ENCODE measurements at regions not wholly inside any gene's neighbourhood (a gene's known extent, or its start where the extent isn't known, plus 50 kb on each side); places are given as distances from the start of the nearest gene placed in this dataset.

GRCh38 chr9:522658-523057, 308.0 kb downstream of the DOCK8 start:
- no peak for TF ChIP-seq CTCF (IDR thresholded peaks at IDR 0.05; ENCODE audit: low read depth, low read length)
- Histone ChIP-seq H3K27me3 (no peaks in the 10 kb centered on the region), H3K36me3 (no peaks in the 10 kb centered on the region), H3K27ac (peak overlapping the region; percentile 32), H3K4me1 (ENCODE audit: low read depth) (peaks cover 25% of the 10 kb centered on the region), H3K4me3 (no peak overlapping the region), H3K9me3 (ENCODE audit: low read depth) (no peaks in the 10 kb centered on the region)
- peak; percentile 50 to 89 for DNase-seq (ENCODE audit: low read depth in 1 of 2, low spot score in 1 of 2)

DNA sequence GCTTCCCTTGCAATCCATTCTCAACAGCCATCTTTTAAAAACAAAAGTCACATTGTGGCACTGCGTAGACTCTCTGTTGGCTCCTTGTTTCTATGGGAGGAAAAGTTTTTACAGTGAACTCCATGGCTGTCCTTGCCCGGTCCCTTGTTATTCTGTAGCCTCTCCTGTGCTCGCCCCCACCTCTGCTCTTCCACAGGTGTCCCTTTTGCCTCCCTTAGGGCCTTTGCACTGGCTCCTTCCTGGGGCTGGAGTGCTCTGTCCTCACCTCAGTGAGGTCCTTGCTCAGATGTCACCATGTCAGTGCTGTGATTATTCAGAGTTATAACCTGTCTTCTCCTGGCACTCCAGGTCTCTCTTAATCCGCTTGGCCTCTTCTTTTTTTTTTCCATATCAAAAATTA, 308.8 kb downstream of the DOCK8 start:
- peaks cover 25% of the 10 kb centered on the region for H3K4me1 ChIP-seq (ENCODE audit: low read depth)
- TF ChIP-seq CTCF (IDR thresholded peaks at IDR 0.05; ENCODE audit: low read depth, low read length), result no peak
- H3K4me3 ChIP-seq, result no peak overlapping the region
- no peaks in the 10 kb centered on the region for H3K36me3 ChIP-seq
- no peaks in the 10 kb centered on the region for H3K27me3 ChIP-seq
- no peak overlapping the region for H3K27ac ChIP-seq
- no peaks in the 10 kb centered on the region for H3K9me3 ChIP-seq (ENCODE audit: low read depth)
- no peak for DNase-seq (ENCODE audit: low read depth in 1 of 2, low spot score in 1 of 2)

GRCh38 chr9:524008-524407, 309.3 kb downstream of the DOCK8 start:
- Histone ChIP-seq H3K4me3 (no peak overlapping the region), H3K27ac (no peak overlapping the region), H3K4me1 (ENCODE audit: low read depth) (peaks cover 25% of the 10 kb centered on the region), H3K36me3 (no peaks in the 10 kb centered on the region), H3K9me3 (ENCODE audit: low read depth) (no peaks in the 10 kb centered on the region), H3K27me3 (no peaks in the 10 kb centered on the region)
- TF ChIP-seq CTCF (IDR thresholded peaks at IDR 0.05; ENCODE audit: low read depth, low read length), result no peak
- no peak for DNase-seq (ENCODE audit: low read depth in 1 of 2, low spot score in 1 of 2)

DNA sequence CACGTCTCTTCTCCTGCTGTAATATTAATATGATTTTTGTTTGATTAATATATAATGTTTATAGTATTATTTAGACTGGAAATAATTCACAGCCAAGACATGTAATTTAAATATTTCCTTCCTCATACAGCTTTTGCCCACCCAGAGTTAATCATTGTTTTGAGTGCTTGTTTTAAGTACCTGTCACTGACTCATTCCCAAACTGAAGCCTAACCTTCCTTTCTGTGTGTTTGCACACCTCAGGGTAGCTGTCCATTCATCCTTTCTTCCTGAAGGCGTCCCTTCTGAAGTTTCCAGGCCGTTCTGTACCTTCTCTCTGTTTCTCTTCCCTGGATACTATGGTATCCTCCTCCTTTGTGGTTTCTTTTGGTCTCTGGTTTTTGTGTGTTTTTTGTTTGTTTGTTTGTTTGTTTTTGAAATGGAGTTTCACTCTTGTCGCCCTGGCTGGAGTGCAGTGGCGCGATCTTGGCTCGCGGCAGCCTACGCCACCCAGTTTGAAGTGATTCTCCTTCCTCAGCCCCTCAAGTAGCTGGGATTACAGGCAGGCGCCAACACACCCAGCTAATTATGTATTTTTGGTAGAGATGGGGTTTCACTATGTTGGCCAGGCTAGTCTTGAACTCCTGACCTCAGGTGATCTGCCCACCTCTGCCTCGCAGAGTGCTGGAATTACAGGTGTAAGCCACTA, 312.4 kb downstream of the DOCK8 start:
- Histone ChIP-seq H3K27ac (no peak overlapping the region), H3K27me3 (no peaks in the 10 kb centered on the region), H3K4me3 (no peak overlapping the region), H3K9me3 (ENCODE audit: low read depth) (no peaks in the 10 kb centered on the region), H3K36me3 (no peaks in the 10 kb centered on the region), H3K4me1 (ENCODE audit: low read depth) (peaks cover 23% of the 10 kb centered on the region)
- no peak for TF ChIP-seq CTCF (IDR thresholded peaks at IDR 0.05; ENCODE audit: low read depth, low read length)
- DNase-seq (ENCODE audit: low read depth in 1 of 2, low spot score in 1 of 2), result no peak

- H3K27ac ChIP-seq, result no peak overlapping the region
- no peaks in the 10 kb centered on the region for H3K9me3 ChIP-seq (ENCODE audit: low read depth)
- no peaks in the 10 kb centered on the region for H3K36me3 ChIP-seq
- peaks cover 25% of the 10 kb centered on the region for H3K4me1 ChIP-seq (ENCODE audit: low read depth)
- no peak for DNase-seq (ENCODE audit: low read depth in 1 of 2, low spot score in 1 of 2)
- no peak for TF ChIP-seq CTCF (IDR thresholded peaks at IDR 0.05; ENCODE audit: low read depth, low read length)
- no peak overlapping the region for H3K4me3 ChIP-seq
- no peaks in the 10 kb centered on the region for H3K27me3 ChIP-seq
These were observed 311.8 kb upstream of the DMRT1 start for GRCh38 chr9:529731-530130.
